ENCODE measurements at regions not wholly inside any gene's neighbourhood (a gene's known extent, or its start where the extent isn't known, plus 50 kb on each side); places are given as distances from the start of the nearest gene placed in this dataset.

- no peaks in the 10 kb centered on the region for H3K79me2 ChIP-seq (replicated peaks; ENCODE audit: insufficient read depth, low read length)
- no peak overlapping the region for H2AFZ ChIP-seq (ENCODE audit: low read depth, low read length)
- no peaks in the 10 kb centered on the region for H3K27me3 ChIP-seq (ENCODE audit: insufficient read depth, low read depth, low read length)
- no peak overlapping the region for H3K4me2 ChIP-seq (ENCODE audit: low read length)
- H4K20me1 ChIP-seq (ENCODE audit: insufficient read depth) = no peaks in the 10 kb centered on the region
- no peak overlapping the region for H3K4me3 ChIP-seq (ENCODE audit: low read length)
- H3K27ac ChIP-seq (ENCODE audit: low read length) = no peak overlapping the region
- H3K9ac ChIP-seq (ENCODE audit: low read length) = no peak overlapping the region
- no peaks in the 10 kb centered on the region for H3K36me3 ChIP-seq (ENCODE audit: insufficient read depth, low read length)
- no peaks in the 10 kb centered on the region for H3F3A ChIP-seq (ENCODE audit: insufficient read depth, low read length, poor library complexity, severe bottlenecking)
- TF ChIP-seq CTCF (IDR thresholded peaks at IDR 0.05; ENCODE audit: poor library complexity, severe bottlenecking) = no peak
- no peak for TF ChIP-seq POLR2AphosphoS5 (IDR thresholded peaks at IDR 0.05)
- no peaks in the 10 kb centered on the region for H3K9me2 ChIP-seq (ENCODE audit: insufficient read depth, low read length)
- H3K9me3 ChIP-seq (ENCODE audit: low read length) = no peaks in the 10 kb centered on the region
Observed at GRCh38 chr12:115737895-115738294, 539.6 kb downstream of the MED13L start.

GRCh38 chr12:115736360-115736759 lies 541.1 kb downstream of the MED13L start:
- Histone ChIP-seq H4K20me1 (ENCODE audit: insufficient read depth) (no peaks in the 10 kb centered on the region), H3K4me2 (ENCODE audit: low read length) (no peak overlapping the region), H3K4me3 (ENCODE audit: low read length) (no peak overlapping the region), H3K9ac (ENCODE audit: low read length) (no peak overlapping the region), H3K9me3 (ENCODE audit: low read length) (no peaks in the 10 kb centered on the region), H3K27ac (ENCODE audit: low read length) (no peak overlapping the region), H2AFZ (ENCODE audit: low read depth, low read length) (no peak overlapping the region), H3K27me3 (ENCODE audit: insufficient read depth, low read depth, low read length) (no peaks in the 10 kb centered on the region), H3K9me2 (ENCODE audit: insufficient read depth, low read length) (no peaks in the 10 kb centered on the region), H3K36me3 (ENCODE audit: insufficient read depth, low read length) (no peaks in the 10 kb centered on the region), H3F3A (ENCODE audit: insufficient read depth, low read length, poor library complexity, severe bottlenecking) (no peaks in the 10 kb centered on the region), H3K79me2 (replicated peaks; ENCODE audit: insufficient read depth, low read length) (no peaks in the 10 kb centered on the region)
- no peak for TF ChIP-seq RAD21 (conservative IDR thresholded peaks at IDR 0.05)
- no peak for TF ChIP-seq MXI1 (conservative IDR thresholded peaks at IDR 0.05; ENCODE audit: poor library complexity, severe bottlenecking)
- no peak for TF ChIP-seq EP300 (conservative IDR thresholded peaks at IDR 0.05; ENCODE audit: poor library complexity, severe bottlenecking)
- no peak for TF ChIP-seq TAF1 (IDR thresholded peaks at IDR 0.05; ENCODE audit: low read depth)
- no peak for TF ChIP-seq EZH2 (IDR thresholded peaks at IDR 0.05; ENCODE audit: borderline replicate concordance, insufficient read depth, low read length, poor library complexity, severe bottlenecking)
- TF ChIP-seq SMC3 (conservative IDR thresholded peaks at IDR 0.05; ENCODE audit: poor library complexity) = no peak
- no peak for TF ChIP-seq POLR2AphosphoS5 (IDR thresholded peaks at IDR 0.05)
- no peak for TF ChIP-seq CTCF (IDR thresholded peaks at IDR 0.05; ENCODE audit: poor library complexity, severe bottlenecking)
- no peak for TF ChIP-seq REST (IDR thresholded peaks at IDR 0.05; ENCODE audit: borderline replicate concordance)
